ENCODE measurements at regions not wholly inside any gene's neighbourhood (a gene's known extent, or its start where the extent isn't known, plus 50 kb on each side); places are given as distances from the start of the nearest gene placed in this dataset.
"Not testable (repeated sequence)": the region's sequence is repeated elsewhere in the genome, so short reads cannot be mapped to it uniquely, and the experiment has no call there.

DNA sequence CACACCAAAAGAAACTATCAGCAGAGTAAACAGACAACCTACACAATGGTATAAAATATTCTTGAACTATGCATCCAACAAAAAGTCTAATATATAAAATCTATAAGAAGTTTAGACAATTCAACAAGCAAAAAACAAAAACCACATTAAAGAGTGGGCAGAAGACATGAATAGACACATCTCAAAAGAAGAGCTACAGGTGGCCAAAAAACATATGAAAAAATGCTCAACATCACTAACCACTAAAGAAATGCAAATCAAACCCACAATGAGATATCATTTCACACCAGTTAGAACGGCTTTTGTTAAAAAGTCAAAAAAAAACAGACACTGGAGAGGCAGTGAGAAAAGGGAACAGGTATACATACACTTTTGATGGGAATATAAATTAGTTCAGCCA, 348.9 kb upstream of the MAF start:
- H3K36me3 Mint-ChIP-seq = no peaks in the 10 kb centered on the region
- TF ChIP-seq, protein P1, sequence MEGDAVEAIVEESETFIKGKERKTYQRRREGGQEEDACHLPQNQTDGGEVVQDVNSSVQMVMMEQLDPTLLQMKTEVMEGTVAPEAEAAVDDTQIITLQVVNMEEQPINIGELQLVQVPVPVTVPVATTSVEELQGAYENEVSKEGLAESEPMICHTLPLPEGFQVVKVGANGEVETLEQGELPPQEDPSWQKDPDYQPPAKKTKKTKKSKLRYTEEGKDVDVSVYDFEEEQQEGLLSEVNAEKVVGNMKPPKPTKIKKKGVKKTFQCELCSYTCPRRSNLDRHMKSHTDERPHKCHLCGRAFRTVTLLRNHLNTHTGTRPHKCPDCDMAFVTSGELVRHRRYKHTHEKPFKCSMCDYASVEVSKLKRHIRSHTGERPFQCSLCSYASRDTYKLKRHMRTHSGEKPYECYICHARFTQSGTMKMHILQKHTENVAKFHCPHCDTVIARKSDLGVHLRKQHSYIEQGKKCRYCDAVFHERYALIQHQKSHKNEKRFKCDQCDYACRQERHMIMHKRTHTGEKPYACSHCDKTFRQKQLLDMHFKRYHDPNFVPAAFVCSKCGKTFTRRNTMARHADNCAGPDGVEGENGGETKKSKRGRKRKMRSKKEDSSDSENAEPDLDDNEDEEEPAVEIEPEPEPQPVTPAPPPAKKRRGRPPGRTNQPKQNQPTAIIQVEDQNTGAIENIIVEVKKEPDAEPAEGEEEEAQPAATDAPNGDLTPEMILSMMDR (IDR thresholded peaks at IDR 0.05; ENCODE audit: unreplicated experiment) = no peak
- H3K4me1 Mint-ChIP-seq = no peaks in the 10 kb centered on the region
- peaks cover 36% of the 10 kb centered on the region for H3K27me3 Mint-ChIP-seq (ENCODE audit: low read depth)
- DNase-seq (ENCODE audit: low spot score in 2 of 2, unreplicated experiment in 2 of 2) = no peak
- H3K27ac Mint-ChIP-seq = no peak overlapping the region
- H3K4me3 Mint-ChIP-seq = no peak overlapping the region
- no peaks in the 10 kb centered on the region for H3K9me3 Mint-ChIP-seq

DNA sequence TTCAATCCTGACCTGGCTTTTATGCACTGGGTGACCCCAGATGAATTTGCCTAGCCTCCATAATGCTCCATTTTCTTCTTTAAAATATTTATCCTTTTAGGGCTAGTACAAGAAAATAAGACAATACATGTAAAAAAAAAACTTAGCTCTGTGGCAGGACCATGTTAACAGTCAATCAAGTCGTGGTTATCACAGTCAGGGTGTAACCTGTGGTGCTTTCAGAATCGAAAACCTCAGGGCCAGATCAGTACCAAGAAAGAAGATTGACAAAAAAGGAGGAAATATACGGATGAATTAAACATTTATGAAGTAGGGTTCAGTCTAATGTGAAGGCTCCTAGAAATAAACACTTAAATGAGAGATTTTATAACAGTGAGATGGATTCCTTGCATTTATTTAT, 347.2 kb upstream of the MAF start:
- no peak overlapping the region for H3K4me3 Mint-ChIP-seq
- no peaks in the 10 kb centered on the region for H3K36me3 Mint-ChIP-seq
- no peaks in the 10 kb centered on the region for H3K4me1 Mint-ChIP-seq
- DNase-seq (ENCODE audit: low spot score in 2 of 2, unreplicated experiment in 2 of 2) = no peak
- H3K9me3 Mint-ChIP-seq = no peaks in the 10 kb centered on the region
- H3K27me3 Mint-ChIP-seq (ENCODE audit: low read depth) = peaks cover 31% of the 10 kb centered on the region
- H3K27ac Mint-ChIP-seq = no peak overlapping the region
- TF ChIP-seq, protein P1 (IDR thresholded peaks at IDR 0.05; ENCODE audit: unreplicated experiment) = no peak

DNA sequence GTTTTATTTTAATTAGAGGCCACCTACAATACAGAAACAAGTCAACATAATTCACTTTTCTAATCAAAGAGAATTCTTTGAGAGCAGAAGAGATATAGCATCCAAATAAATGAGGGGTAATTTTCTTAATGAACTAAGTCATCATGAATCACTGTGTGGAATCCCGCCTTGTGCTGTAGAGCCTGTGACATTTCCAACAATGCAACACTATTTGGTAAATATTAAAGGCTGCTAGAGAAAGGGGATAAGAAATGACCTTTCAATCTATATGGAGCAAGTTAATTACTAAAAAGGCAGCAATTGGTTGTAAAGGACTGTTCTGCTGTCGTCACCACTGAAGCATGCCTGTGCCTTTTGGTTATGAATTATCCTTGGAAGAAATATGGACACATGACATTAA, 345.7 kb upstream of the MAF start:
- Mint-ChIP-seq H3K27me3 (ENCODE audit: low read depth) (peaks cover 22% of the 10 kb centered on the region), H3K9me3 (no peaks in the 10 kb centered on the region), H3K36me3 (no peaks in the 10 kb centered on the region), H3K4me3 (no peak overlapping the region), H3K4me1 (no peaks in the 10 kb centered on the region), H3K27ac (no peak overlapping the region)
- TF ChIP-seq, protein P1 (IDR thresholded peaks at IDR 0.05; ENCODE audit: unreplicated experiment) = no peak
- DNase-seq (ENCODE audit: low spot score in 2 of 2, unreplicated experiment in 2 of 2) = no peak

DNA sequence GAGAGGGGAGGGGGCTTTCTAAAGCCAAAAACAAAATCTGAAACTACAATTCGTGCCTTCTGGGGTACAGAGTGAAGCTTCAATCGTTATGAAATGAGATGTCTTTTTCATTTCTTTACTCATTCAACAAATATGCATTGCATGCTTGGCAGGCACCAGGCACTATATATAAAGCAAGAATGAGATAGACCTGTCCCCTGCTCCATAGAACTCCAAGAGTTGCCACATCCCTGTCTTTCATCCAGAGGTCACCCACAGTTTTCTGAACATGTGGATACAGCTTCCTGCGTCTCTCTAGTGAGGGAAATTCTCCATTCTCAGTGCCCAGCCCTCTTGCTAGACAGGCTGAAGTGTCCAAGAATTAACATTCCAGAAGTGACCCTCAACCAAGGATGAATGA, 343.2 kb upstream of the MAF start:
- Mint-ChIP-seq H3K4me3 (no peak overlapping the region), H3K27me3 (ENCODE audit: low read depth) (peaks cover 14% of the 10 kb centered on the region), H3K9me3 (no peaks in the 10 kb centered on the region), H3K4me1 (no peaks in the 10 kb centered on the region), H3K27ac (no peak overlapping the region), H3K36me3 (no peaks in the 10 kb centered on the region)
- DNase-seq (ENCODE audit: low spot score in 2 of 2, unreplicated experiment in 2 of 2) = no peak
- TF ChIP-seq, protein P1 (IDR thresholded peaks at IDR 0.05; ENCODE audit: unreplicated experiment) = no peak

DNA sequence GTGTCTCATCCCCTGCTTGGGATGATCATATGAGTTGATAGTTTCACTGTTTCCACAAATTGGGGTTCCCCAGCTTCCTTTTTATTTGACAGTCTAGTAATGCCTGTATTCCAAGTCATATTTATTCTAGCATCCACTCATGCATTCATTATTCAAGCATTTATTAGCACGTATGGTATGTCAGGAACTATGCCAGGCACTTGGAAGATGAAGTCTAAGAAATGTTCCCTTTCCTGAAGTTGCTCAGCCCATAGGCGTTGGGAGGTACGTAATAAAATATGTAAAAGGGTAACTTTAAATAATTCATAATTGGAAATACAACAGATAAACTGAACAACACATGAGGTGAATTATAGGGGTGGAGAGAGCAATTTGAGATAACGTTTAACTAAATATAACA, 338.0 kb upstream of the MAF start:
- H3K4me1 Mint-ChIP-seq = peaks cover 4% of the 10 kb centered on the region
- no peak overlapping the region for H3K4me3 Mint-ChIP-seq

DNA sequence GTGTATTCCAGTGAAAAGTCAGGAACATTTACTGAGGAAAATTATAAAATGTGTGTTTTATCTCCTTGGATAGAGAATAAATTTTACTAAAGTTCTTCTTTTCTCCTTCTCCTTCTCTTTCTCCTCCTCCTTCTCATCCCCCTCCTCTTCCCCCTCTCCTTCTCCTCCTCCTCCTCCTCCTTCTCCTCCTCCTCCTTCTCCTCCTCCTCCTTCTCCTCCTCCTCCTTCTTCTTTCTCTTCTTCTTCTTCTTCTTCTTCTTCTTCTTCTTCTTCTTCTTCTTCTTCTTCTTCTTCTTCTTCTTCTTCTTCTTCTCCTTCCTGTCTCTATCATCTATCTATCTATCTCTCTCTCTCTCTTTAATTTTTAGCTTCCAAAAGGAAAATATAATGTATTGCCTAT, 337.1 kb upstream of the MAF start:
- DNase-seq (ENCODE audit: low spot score in 2 of 2, unreplicated experiment in 2 of 2); H3K4me1 Mint-ChIP-seq; H3K4me3 Mint-ChIP-seq; H3K27ac Mint-ChIP-seq; H3K36me3 Mint-ChIP-seq; H3K9me3 Mint-ChIP-seq: not testable (repeated sequence)
- H3K27me3 Mint-ChIP-seq (ENCODE audit: low read depth) = peaks cover 23% of the 10 kb centered on the region

More for the DNA sequence above, 338.0 kb upstream of the MAF start:
- no peak for DNase-seq (ENCODE audit: low spot score in 2 of 2, unreplicated experiment in 2 of 2)
- H3K27me3 Mint-ChIP-seq (ENCODE audit: low read depth) = peaks cover 23% of the 10 kb centered on the region
- no peaks in the 10 kb centered on the region for H3K36me3 Mint-ChIP-seq
- TF ChIP-seq, protein P1 (IDR thresholded peaks at IDR 0.05; ENCODE audit: unreplicated experiment) = no peak
- no peaks in the 10 kb centered on the region for H3K9me3 Mint-ChIP-seq
- no peak overlapping the region for H3K27ac Mint-ChIP-seq
